LHCN-M2 (cell line): ENCODE measurements at regions not wholly inside any gene's neighbourhood (a gene's known extent, or its start where the extent isn't known, plus 50 kb on each side); places are given as distances from the start of the nearest gene placed in this dataset.

ENCODE experiments used
- DNase-seq: peaks from one replicate; pipeline ENCODE4 v3.0.0-alpha.2; 2012; ENCODE audit warnings: low read depth

DNA sequence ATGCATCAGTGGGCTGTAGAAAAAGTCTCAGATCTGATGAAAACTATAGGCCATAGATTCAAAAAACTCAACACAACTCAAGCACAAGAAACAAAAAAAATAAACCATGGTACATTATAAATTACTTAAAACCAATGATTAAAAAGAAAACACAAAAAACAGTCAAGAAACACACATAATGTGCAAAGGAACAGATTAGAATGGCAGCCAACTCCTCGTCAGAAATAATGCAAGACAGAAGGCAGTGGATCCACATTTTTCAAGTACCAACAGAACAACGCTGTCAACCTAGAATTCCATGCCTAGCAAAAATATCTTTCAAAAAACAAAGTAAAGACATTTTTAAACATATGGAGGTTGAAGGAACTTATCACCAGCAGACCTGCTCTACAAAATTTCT, 69.7 kb downstream of the PSMB1 start:
- DNase-seq: no peak

- peak; percentile 30 for DNase-seq
Observed at GRCh38 chr6:170480050-170480692, 72.9 kb downstream of the PSMB1 start.

- DNase-seq: no peak
Observed at GRCh38 chr6:170476360-170476759, 76.7 kb downstream of the PSMB1 start.

DNA sequence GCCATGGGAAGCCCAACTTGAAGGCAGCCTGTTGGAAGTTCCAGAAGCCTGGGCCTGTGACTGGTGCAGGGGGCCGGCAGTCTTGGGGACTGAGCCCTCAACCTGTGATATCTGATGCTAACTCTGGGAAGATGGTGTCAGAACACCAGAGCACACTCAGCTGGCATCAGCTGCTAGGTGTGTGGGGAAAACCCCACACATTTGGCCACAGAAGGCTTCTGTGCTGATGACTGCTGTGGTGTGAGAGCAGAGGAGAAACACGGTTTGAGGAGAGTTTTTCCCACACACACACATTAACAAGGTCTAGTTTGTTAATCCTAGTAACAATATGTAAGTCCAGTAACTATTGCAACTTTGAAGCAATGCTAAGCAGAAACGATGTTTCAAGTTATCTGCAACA, 78.0 kb downstream of the PSMB1 start:
- no peak for DNase-seq

DNA sequence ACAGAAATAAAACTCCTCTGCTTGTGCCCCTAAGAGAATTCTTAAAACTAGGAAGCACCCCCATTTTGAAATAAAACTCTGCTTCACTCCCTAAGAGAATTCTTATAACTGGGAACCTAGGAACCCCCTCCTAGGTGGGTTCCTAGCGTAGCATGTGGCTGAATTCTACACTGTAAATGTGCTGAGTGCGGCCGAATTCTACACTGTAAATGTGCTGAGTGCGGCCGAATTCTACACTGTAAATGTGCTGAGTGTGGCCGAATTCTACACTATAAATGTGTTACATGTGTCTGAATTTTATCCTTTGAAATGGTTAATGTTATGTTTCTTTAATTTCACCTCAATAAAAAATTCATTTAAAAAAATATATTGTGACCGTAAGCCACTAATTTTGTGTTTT, 79.3 kb downstream of the PSMB1 start:
- no peak for DNase-seq

GRCh38 chr6:170473301-170473717, 79.8 kb downstream of the PSMB1 start:
- DNase-seq: peak; percentile 60

DNA sequence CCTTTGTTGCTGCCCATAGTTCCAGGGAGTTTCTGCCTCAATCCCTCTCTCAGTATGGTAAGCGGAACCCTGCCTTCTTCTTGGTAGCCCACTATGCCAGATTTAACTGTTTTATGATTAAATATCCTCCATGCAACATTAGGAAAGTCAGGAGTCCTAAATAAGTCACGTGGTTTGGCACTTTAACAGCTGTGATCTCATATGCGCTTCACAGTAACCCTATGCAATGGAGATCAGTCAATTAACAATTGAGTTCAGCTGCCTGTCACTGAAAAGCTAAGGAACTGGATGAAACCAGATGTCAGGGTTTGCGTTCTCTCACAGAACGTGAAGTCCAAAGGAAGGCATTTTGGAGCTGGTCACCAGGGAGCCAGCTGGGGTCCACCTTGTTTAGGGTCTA, 81.6 kb downstream of the PSMB1 start:
- DNase-seq: no peak

- DNase-seq: no peak
Observed at GRCh38 chr6:170470734-170471133, 82.4 kb downstream of the PSMB1 start.

DNA sequence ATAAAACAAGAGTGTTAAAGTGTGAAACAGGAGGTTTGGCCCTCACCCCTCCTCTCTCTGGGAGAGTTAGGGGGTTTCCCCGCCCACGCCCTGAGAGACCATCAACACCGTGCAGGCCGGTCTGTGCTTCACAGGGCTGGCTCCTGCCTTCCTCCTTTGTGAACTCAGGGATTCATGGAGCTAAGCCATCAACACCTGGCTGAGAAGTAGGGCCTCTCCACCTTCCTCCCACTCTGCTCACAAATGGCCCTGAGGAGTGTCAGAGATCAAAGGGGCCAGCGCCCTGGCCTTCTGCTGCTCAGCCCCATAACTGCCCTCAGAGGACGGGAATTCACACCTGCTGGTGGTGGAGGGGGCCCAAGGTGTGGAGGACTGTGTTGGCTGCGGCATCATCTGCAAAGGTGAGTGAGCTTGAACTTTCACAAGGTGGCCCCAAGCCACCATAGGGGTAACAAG, 88.6 kb downstream of the PSMB1 start:
- DNase-seq: no peak

DNA sequence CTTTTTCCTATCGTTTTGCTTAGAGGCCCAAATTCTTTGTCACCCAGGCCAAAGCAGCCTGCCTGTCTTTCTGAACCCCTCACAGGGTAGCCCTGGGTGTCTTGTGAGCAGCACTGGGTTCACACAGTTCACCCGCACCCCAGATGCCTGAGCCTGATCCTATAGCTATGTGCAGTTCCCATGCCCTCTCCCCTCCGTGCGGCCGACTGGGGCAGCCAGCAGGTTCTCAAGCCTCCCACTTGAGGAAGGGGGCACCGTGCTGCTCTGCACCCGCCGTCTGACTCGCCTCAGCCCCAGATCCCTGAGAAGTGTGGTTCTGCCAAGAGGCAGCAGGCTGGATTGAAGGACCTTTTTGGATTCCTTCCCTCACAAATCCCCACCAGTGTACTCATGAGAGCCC, 89.0 kb downstream of the PSMB1 start:
- no peak for DNase-seq

- DNase-seq: no peak
Observed at GRCh38 chr6:170463101-170463721, 89.9 kb downstream of the PSMB1 start.

DNA sequence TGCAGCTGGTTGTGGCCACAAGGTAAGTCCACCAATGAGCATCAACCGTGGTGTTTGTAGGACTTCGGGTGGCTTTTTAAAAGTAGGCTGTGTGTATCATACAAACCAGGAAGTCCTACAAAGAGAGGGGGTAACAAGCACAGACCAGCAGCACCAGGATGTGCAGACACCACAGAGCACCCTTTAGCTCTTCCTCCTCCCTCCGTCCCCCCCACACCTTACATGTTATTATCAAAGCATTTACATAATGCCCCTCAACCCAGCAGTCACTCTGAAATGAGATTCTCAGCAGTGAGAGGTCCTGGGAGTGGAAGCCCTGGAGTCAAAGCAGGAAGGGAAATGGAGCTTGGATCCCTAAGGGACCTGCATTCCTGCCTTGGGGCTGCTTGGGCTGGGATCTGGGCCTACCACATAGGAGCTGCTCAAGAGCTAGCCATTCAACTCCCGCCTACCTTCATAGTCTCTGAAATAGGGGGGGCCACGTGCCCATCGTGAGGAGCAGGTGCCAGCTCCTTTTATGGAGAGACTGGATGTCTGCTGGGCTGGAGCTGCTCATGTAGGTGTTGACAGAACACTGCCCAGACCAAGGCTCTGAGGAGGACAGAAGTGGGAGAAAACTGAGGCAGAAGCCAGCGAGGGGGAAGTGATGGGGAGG, 90.6 kb downstream of the PSMB1 start:
- no peak for DNase-seq

- no peak for DNase-seq
Observed at GRCh38 chr6:170461556-170462365, 91.3 kb downstream of the PSMB1 start.

DNA sequence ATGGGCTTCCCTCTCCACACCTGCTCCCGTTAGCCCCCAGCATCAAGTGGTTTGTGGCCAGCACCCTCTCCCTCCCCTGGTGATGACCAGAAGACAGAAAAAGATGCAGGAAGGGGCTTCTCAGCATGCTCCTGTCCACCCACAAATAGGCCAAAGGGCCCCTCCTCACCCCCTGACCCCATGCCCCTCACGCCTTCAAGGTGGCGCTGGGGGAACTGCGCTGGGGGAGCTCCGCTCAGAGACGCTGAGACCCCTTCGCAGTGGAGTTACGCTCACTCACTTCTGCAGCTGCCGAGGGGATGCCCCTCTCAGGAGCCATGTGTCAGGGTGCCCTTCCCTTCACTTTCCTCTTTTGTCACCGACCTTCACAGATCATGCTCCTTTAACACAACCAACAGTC, 92.0 kb downstream of the PSMB1 start:
- DNase-seq: no peak

DNA sequence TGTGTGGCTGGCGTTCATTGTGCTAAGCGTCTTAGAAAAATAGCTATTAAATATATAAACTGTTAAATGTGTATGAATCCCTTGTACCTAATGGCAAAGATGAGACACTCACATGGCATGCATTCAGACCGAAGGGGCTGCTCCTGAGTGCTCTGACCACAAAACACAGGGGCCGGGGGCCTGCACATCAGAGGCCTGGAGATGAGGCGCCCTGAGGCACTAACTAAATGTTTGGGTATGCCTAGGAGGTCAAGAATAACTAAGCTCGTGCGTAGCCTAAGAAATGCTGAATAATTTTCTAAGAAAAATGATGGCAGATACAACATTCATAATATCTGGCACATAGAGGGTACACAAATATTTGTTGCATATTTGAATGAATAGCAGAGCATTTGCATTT, 92.5 kb downstream of the PSMB1 start:
- no peak for DNase-seq

GRCh38 chr6:170459451-170459850, 93.7 kb downstream of the PSMB1 start:
- DNase-seq: no peak

DNA sequence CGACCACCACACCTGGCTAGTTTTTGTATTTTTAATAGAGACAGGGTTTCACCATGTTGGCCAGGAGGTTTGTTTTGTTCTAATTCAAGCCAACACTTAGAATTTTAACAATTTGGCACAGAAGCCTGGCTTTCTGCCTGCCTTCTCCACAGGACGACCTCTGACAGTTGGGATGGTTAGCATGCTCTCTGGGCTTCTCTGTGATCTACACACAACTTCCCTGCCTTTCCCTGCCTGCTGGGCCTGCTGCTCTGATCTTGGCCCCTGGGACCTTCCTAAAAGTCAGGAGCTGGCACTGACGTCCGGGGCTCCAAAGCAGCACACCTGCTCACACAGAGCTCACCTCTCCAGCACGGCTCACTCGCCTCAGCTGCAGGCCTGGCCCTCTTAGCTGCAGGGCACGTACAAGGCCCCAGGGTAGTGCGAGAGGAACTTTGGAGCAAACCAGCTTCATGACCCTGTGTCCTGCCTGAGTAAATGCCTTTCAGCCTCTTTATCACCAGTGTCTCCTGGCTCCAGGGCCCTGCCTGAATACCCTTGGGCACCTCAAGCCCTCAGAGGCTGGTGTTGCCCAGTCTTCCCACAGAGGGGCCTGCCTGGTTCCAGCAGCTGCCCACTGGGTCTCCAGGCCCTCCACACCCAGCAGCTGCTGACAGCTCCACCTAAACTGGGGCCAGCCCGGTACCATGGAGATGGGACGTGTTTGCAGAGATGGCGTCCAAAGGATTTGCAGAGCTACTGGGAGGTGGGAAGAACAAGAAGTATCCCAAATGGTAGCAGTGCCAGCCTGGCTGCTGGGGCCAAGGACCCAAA, 96.0 kb downstream of the PSMB1 start:
- no peak for DNase-seq
